Activated CD8-positive, alpha-beta T cell treated with anti-CD3 and anti-CD28 coated beads, Interleukin-2, amount 10 ng/mL, durations not matched to agents 7 days and 5 days (primary cell): ENCODE measurements at regions not wholly inside any gene's neighbourhood (a gene's known extent, or its start where the extent isn't known, plus 50 kb on each side); places are given as distances from the start of the nearest gene placed in this dataset.

ENCODE experiments used
- ATAC-seq: fragments of 150-1000 bp; cut with Tn5 transposase; one replicate; pipeline ENCODE4 v1.10.0; 2021; ENCODE audit warnings: moderate library complexity
- CTCF ChIA-PET: fragments of 350-600 bp; sonication (Branson Sonifier 250); formaldehyde crosslinking; loops from one replicate; lab custom pipeline; 2021; ENCODE audit warnings: antibody characterized with exemption; lab: Charles Lee
- POLR2A ChIA-PET: fragments of 350-600 bp; sonication (Branson Sonifier 250); formaldehyde crosslinking; loops from one replicate; lab custom pipeline; 2021; ENCODE audit warnings: antibody characterized with exemption; lab: Charles Lee
- DNase-seq: peaks from one replicate; pipeline ENCODE4 v3.0.0-alpha.2; 2020
- H3K27ac Mint-ChIP-seq: one replicate; pipeline ENCODE4 v1.8.0; 2021; ENCODE audit warnings: mild to moderate bottlenecking, mixed read lengths
- H3K27me3 Mint-ChIP-seq: one replicate; pipeline ENCODE4 v1.8.0; 2021; ENCODE audit warnings: low read depth, mixed read lengths
- H3K36me3 Mint-ChIP-seq: one replicate; pipeline ENCODE4 v1.8.0; 2021; ENCODE audit warnings: low read depth, mixed read lengths
- H3K4me1 Mint-ChIP-seq: one replicate; pipeline ENCODE4 v1.8.0; 2021; ENCODE audit warnings: low read depth, mixed read lengths
- H3K4me3 Mint-ChIP-seq: one replicate; pipeline ENCODE4 v1.8.0; 2021; ENCODE audit warnings: mild to moderate bottlenecking, mixed read lengths
- H3K9me3 Mint-ChIP-seq: one replicate; pipeline ENCODE4 v1.8.0; 2022; ENCODE audit warnings: mixed read lengths; ENCODE audit not compliant: insufficient read depth

GRCh38 chr7:120160166-120160565, 112.8 kb upstream of the KCND2 start:
- no peaks in the 10 kb centered on the region for H3K27me3 Mint-ChIP-seq
- ChIA-PET POLR2A (no interaction called here), CTCF (no interaction called here)
- no peaks in the 10 kb centered on the region for H3K36me3 Mint-ChIP-seq
- H3K4me1 Mint-ChIP-seq = no peaks in the 10 kb centered on the region
- no peak for ATAC-seq
- DNase-seq = no peak
- H3K9me3 Mint-ChIP-seq = peaks cover 4% of the 10 kb centered on the region
- no peak overlapping the region for H3K27ac Mint-ChIP-seq
- H3K4me3 Mint-ChIP-seq = no peak overlapping the region

GRCh38 chr7:120163449-120163848, 109.5 kb upstream of the KCND2 start:
- Mint-ChIP-seq H3K27me3 (no peaks in the 10 kb centered on the region), H3K27ac (no peak overlapping the region), H3K4me3 (no peak overlapping the region)

GRCh38 chr7:120165227-120165626, 107.7 kb upstream of the KCND2 start:
- DNase-seq (no peak), ATAC-seq (no peak)
- Mint-ChIP-seq H3K27me3 (no peaks in the 10 kb centered on the region), H3K9me3 (no peaks in the 10 kb centered on the region), H3K4me1 (no peaks in the 10 kb centered on the region), H3K4me3 (no peak overlapping the region), H3K27ac (no peak overlapping the region), H3K36me3 (no peaks in the 10 kb centered on the region)
- CTCF ChIA-PET = no interaction called here
- POLR2A ChIA-PET = no interaction called here

More at GRCh38 chr7:120163449-120163848, 109.5 kb upstream of the KCND2 start:
- ChIA-PET POLR2A (no interaction called here), CTCF (no interaction called here)
- Mint-ChIP-seq H3K9me3 (peaks cover 4% of the 10 kb centered on the region), H3K4me1 (no peaks in the 10 kb centered on the region), H3K36me3 (no peaks in the 10 kb centered on the region)
- no peak for ATAC-seq
- no peak for DNase-seq

- H3K4me3 Mint-ChIP-seq = no peak overlapping the region
- H3K27me3 Mint-ChIP-seq = no peaks in the 10 kb centered on the region
- ATAC-seq (no peak), DNase-seq (no peak)
- H3K27ac Mint-ChIP-seq = no peak overlapping the region
- H3K9me3 Mint-ChIP-seq = peaks cover 3% of the 10 kb centered on the region
- ChIA-PET POLR2A (no interaction called here), CTCF (no interaction called here)
- H3K36me3 Mint-ChIP-seq = no peaks in the 10 kb centered on the region
- H3K4me1 Mint-ChIP-seq = no peaks in the 10 kb centered on the region
These were observed 104.9 kb upstream of the KCND2 start for GRCh38 chr7:120168066-120168465.

- H3K4me3 Mint-ChIP-seq = no peak overlapping the region
- peaks cover 3% of the 10 kb centered on the region for H3K9me3 Mint-ChIP-seq
- ATAC-seq (no peak), DNase-seq (no peak)
- CTCF ChIA-PET = no interaction called here
- no peaks in the 10 kb centered on the region for H3K4me1 Mint-ChIP-seq
- no peak overlapping the region for H3K27ac Mint-ChIP-seq
- no peaks in the 10 kb centered on the region for H3K27me3 Mint-ChIP-seq
- H3K36me3 Mint-ChIP-seq = no peaks in the 10 kb centered on the region
- POLR2A ChIA-PET = no interaction called here
These were observed 102.8 kb upstream of the KCND2 start for GRCh38 chr7:120169996-120170783.

- DNase-seq (no peak), ATAC-seq (no peak)
- no peak overlapping the region for H3K27ac Mint-ChIP-seq
- no peaks in the 10 kb centered on the region for H3K27me3 Mint-ChIP-seq
- no peaks in the 10 kb centered on the region for H3K36me3 Mint-ChIP-seq
- no peaks in the 10 kb centered on the region for H3K4me1 Mint-ChIP-seq
- no peak overlapping the region for H3K4me3 Mint-ChIP-seq
- ChIA-PET POLR2A (no interaction called here), CTCF (no interaction called here)
- peaks cover 3% of the 10 kb centered on the region for H3K9me3 Mint-ChIP-seq
These were observed 102.1 kb upstream of the KCND2 start for GRCh38 chr7:120170834-120171233.

- DNase-seq (no peak), ATAC-seq (no peak)
- no peak overlapping the region for H3K27ac Mint-ChIP-seq
- H3K9me3 Mint-ChIP-seq = peaks cover 3% of the 10 kb centered on the region
- CTCF ChIA-PET = no interaction called here
- H3K4me3 Mint-ChIP-seq = no peak overlapping the region
- no peaks in the 10 kb centered on the region for H3K4me1 Mint-ChIP-seq
- POLR2A ChIA-PET = no interaction called here
- H3K36me3 Mint-ChIP-seq = no peaks in the 10 kb centered on the region
- no peaks in the 10 kb centered on the region for H3K27me3 Mint-ChIP-seq
These were observed 101.6 kb upstream of the KCND2 start for GRCh38 chr7:120171406-120171805.

GRCh38 chr7:120180221-120180620, 92.8 kb upstream of the KCND2 start:
- H3K4me3 Mint-ChIP-seq = no peak overlapping the region
- H3K27ac Mint-ChIP-seq = no peak overlapping the region
- no peak for ATAC-seq
- POLR2A ChIA-PET = no interaction called here
- CTCF ChIA-PET = no interaction called here
- DNase-seq = no peak
- H3K36me3 Mint-ChIP-seq = no peaks in the 10 kb centered on the region
- no peaks in the 10 kb centered on the region for H3K4me1 Mint-ChIP-seq
- H3K9me3 Mint-ChIP-seq = peaks cover 3% of the 10 kb centered on the region
- H3K27me3 Mint-ChIP-seq = no peaks in the 10 kb centered on the region

GRCh38 chr7:120181499-120181898, 91.5 kb upstream of the KCND2 start:
- POLR2A ChIA-PET = no interaction called here

GRCh38 chr7:120184866-120185265, 88.1 kb upstream of the KCND2 start:
- ChIA-PET CTCF (no interaction called here), POLR2A (no interaction called here)
- no peaks in the 10 kb centered on the region for H3K4me1 Mint-ChIP-seq
- H3K36me3 Mint-ChIP-seq = no peaks in the 10 kb centered on the region
- H3K4me3 Mint-ChIP-seq = no peak overlapping the region
- no peaks in the 10 kb centered on the region for H3K27me3 Mint-ChIP-seq
- no peak for DNase-seq
- no peak for ATAC-seq
- no peak overlapping the region for H3K27ac Mint-ChIP-seq
- H3K9me3 Mint-ChIP-seq = no peaks in the 10 kb centered on the region

More at GRCh38 chr7:120181499-120181898, 91.5 kb upstream of the KCND2 start:
- no peak for ATAC-seq
- Mint-ChIP-seq H3K36me3 (no peaks in the 10 kb centered on the region), H3K27ac (no peak overlapping the region), H3K4me1 (no peaks in the 10 kb centered on the region), H3K9me3 (peaks cover 3% of the 10 kb centered on the region), H3K4me3 (no peak overlapping the region), H3K27me3 (no peaks in the 10 kb centered on the region)
- CTCF ChIA-PET = no interaction called here
- no peak for DNase-seq

- DNase-seq (no peak), ATAC-seq (no peak)
- Mint-ChIP-seq H3K4me3 (no peak overlapping the region), H3K27ac (no peak overlapping the region), H3K9me3 (no peaks in the 10 kb centered on the region), H3K27me3 (no peaks in the 10 kb centered on the region), H3K36me3 (no peaks in the 10 kb centered on the region), H3K4me1 (no peaks in the 10 kb centered on the region)
- POLR2A ChIA-PET = no interaction called here
- CTCF ChIA-PET = no interaction called here
These were observed 86.9 kb upstream of the KCND2 start for GRCh38 chr7:120185940-120186682.

GRCh38 chr7:120186688-120187087, 86.3 kb upstream of the KCND2 start:
- H3K36me3 Mint-ChIP-seq = no peaks in the 10 kb centered on the region
- POLR2A ChIA-PET = no interaction called here
- H3K27ac Mint-ChIP-seq = no peak overlapping the region
- no peak overlapping the region for H3K4me3 Mint-ChIP-seq
- H3K4me1 Mint-ChIP-seq = no peaks in the 10 kb centered on the region
- ATAC-seq (no peak), DNase-seq (no peak)
- no peaks in the 10 kb centered on the region for H3K27me3 Mint-ChIP-seq
- CTCF ChIA-PET = no interaction called here
- no peaks in the 10 kb centered on the region for H3K9me3 Mint-ChIP-seq
